NOMO-1 treated with DMSO at 0.1 percent for 48 hours (cell line): ENCODE measurements at regions not wholly inside any gene's neighbourhood (a gene's known extent, or its start where the extent isn't known, plus 50 kb on each side); places are given as distances from the start of the nearest gene placed in this dataset.
"Not testable (repeated sequence)": the region's sequence is repeated elsewhere in the genome, so short reads cannot be mapped to it uniquely, and the experiment has no call there.

Experiments used
- DNase-seq: peaks from one replicate; lab custom pipeline; 2025; ENCODE audit not compliant: unreplicated experiment; lab: John Stamatoyannopoulos, UW

GRCh38 chr2:72032481-72033041, 115.1 kb downstream of the CYP26B1 start:
- DNase-seq: no peak

- DNase-seq: no peak
Observed at GRCh38 chr2:72031346-72032110, 116.1 kb downstream of the CYP26B1 start.

- DNase-seq: no peak
Observed at GRCh38 chr2:72028996-72029395, 118.7 kb downstream of the CYP26B1 start.

- DNase-seq: no peak
Observed at GRCh38 chr2:72028351-72028995, 119.2 kb downstream of the CYP26B1 start.

- DNase-seq: no peak
Observed at GRCh38 chr2:72027426-72028161, 120.1 kb downstream of the CYP26B1 start.

DNA sequence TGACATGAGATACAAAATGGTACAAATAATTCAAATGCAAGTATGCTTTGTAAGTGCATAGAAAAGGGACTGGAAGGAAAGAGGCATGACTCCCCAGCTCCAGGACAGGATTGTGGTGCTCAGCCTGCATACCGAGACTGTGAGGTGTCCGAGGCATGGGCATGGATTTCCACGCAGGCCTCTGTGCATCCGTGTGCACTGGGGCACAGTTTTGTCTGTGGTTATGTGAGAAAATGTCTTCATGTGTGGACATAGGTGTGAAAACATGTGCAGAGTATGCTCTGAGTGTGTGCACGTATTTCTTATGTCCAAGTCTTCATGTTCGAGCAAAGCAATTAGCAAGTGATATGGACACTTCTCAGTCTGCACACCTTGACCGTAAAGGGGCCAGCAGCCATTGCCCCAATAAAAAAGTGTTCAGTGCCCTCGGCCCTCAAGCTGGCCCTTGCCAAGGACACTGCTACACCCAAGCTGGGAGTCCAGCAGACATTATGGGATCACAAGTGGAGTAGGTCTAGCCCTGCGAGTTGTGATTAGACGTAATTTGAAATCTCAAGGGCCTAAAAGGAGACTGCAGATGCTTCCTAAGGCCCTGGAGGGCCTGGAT, 120.7 kb downstream of the CYP26B1 start:
- DNase-seq: no peak

- no peak for DNase-seq
Observed at GRCh38 chr2:72024451-72025175, 123.0 kb downstream of the CYP26B1 start.

DNA sequence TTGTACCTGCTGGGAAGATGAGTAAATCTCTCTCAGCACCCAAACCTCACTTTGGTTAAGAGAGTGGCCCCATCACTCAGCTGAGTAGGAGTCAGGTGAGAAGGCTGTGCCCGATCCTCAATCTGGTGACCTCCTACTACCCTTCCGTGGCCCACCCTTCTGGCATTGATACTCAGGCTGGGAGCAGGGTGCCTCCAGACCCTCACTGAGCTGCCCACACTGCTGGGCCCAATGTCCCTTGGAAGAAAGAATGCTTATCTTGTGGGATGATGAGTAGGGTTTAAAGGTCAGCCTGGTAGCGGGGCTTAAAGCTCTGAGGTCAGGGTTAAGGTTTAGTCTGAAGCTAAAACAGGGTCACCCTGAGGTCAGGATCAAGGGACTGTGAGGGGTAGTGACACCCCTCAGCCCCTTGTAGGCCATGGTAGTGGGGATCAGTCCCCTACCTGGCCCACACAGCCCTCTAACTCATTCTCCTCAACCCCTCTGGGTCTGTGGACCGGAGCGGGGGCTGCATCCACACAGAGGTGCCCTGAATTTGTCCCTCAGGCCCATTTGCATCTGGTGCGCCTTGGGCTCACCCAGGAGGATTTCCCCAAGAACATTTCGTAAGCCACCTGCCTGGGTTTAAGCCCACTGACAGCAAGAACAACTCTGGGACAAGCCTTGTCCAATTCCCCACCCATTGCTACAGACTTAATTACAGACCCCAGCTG, 123.8 kb downstream of the CYP26B1 start:
- no peak for DNase-seq

GRCh38 chr2:72021371-72021770, 126.3 kb downstream of the CYP26B1 start:
- not testable (repeated sequence) for DNase-seq

DNA sequence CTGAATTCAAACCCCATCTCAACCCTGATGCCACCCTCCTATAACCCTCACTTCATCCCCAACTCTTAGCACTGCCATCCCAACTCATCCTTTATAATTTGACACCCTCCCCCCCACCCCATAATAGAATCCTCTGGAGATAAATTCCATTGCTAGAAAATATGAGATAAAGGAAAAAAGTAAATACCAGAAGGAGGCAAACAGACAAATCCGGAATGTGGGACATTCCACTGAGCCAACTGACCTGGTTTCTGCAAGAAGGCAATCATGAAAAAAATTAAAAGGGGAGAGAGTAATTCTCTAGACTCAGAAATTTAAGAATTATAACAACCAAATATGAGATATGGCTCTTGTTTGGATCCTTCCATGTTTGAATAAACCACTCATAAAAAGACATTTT, 132.4 kb downstream of the CYP26B1 start:
- no peak for DNase-seq

GRCh38 chr2:72014831-72015230, 132.8 kb downstream of the CYP26B1 start:
- no peak for DNase-seq

DNA sequence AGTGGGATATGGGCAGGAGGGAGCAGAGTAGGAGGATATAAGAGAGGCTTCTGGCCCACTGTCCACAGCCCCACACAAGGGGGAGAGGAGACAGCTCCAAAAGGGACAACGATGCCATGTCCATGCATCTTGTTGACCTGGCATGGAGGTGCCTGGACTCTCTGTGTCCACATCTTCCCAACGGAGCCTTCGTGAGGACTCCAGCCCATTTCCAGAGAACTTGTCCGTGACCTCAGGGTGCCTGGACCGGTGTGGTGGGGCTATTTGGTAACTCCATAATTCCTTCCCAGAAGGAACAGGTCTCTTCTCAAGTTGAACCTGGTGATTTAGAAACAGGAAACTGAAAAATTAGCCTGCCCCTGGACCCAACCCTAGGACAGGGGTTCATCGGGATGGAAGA, 133.9 kb downstream of the CYP26B1 start:
- no peak for DNase-seq

- DNase-seq: no peak
Observed at GRCh38 chr2:72012886-72013574, 134.6 kb downstream of the CYP26B1 start.

DNA sequence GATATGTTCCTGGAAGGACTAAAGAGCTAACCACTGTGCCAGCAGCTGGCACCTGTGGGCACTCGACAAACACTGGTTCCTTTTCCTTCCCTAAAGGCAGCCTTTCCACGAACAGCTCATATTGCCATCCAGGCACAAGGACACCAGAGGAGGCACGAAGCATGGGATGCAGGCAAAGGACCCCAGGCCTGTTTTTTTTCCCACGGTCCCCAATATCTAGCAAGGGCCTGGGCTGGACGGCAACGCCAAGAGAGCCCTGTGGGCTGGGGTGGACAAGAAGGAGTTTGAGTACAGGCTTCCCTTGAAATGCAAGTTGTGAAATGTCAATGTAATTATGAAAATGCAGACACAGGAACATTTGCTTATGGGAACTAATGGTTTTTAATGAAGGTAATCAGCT, 135.9 kb downstream of the CYP26B1 start:
- DNase-seq: no peak

DNA sequence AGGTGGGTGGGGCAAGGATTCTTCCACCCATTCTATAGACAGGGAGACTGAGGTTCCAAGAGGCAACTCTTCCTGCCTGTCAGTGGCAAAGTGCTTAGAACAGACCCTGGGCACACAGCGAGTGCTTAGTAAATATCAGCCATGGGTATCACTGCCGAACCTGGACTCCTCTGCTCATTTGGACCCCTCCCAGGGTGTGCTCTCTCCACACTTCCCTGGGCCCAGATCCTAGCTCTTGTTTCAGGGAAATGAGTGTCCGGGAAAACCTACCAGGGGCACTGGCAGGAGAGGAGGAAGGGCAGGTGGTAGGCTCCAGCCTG, 136.3 kb downstream of the CYP26B1 start:
- no peak for DNase-seq

GRCh38 chr2:72010647-72011369, 136.9 kb downstream of the CYP26B1 start:
- DNase-seq: no peak

DNA sequence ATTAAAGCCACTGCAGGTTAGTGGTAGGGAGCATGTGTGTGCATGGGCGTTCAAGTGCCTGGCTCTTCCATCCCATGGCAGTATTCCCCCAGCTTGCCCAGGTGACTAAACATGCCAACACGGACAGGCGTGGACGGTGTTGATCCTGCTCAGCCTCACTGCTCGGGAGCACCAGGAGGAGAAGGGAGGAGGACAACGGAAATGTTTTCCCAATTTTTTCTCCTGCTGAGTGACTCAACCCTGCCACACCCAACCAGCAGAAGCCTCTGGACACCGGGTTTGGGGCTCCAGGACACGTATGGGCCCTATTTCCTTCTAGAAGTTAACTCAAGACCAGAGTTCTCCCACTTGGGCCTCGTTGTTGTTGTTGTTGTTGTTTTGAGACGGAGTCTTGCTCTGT, 139.1 kb downstream of the CYP26B1 start:
- no peak for DNase-seq

DNA sequence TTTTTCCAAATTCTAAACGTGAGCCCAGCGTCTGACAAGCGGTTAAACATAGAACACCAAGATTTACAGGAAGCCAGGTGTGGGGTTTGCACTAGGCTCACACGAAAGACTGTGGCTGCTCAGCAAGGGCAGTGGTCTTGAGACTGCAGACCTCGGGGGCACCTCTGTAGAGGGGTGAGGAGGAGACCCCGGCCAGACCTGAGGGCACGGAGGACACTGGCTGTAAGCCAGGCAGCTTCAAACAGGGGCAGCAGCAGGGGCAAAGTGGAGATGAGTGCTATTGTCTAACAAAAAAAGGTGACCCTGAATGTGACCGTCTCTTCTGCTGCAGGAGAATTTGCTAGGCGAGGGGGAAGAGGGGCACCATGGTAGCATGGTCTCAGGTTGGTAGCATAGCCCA, 140.3 kb downstream of the CYP26B1 start:
- no peak for DNase-seq

- DNase-seq: no peak
Observed at GRCh38 chr2:72006188-72006736, 141.4 kb downstream of the CYP26B1 start.
